Central memory CD8-positive, alpha-beta T cell (primary cell): ENCODE measurements at regions not wholly inside any gene's neighbourhood (a gene's known extent, or its start where the extent isn't known, plus 50 kb on each side); places are given as distances from the start of the nearest gene placed in this dataset.

Experiments used
- ATAC-seq: fragments of 150-1000 bp; cut with Tn5 transposase; replicated peaks from 2 replicates; pipeline ENCODE4 v1.10.0; 2022; ENCODE audit warnings: mild to moderate bottlenecking, moderate FRiP score, moderate number of reproducible peaks; ENCODE audit not compliant: poor library complexity, severe bottlenecking; ENCODE audit errors: extremely low read depth
- DNase-seq, 2 donors: peaks; one replicate each; pipeline ENCODE4 v3.0.0; 2021; ENCODE audit warnings: low spot score in 2 of 2
- H3K27ac Mint-ChIP-seq: one replicate; pipeline ENCODE4 v1.8.0; 2022; ENCODE audit warnings: low read depth, mild to moderate bottlenecking, moderate library complexity, mixed read lengths
- H3K27me3 Mint-ChIP-seq: one replicate; pipeline ENCODE4 v1.8.0; 2022; ENCODE audit warnings: mixed read lengths
- H3K36me3 Mint-ChIP-seq: one replicate; pipeline ENCODE4 v1.8.0; 2022; ENCODE audit warnings: mild to moderate bottlenecking, moderate library complexity, mixed read lengths; ENCODE audit not compliant: insufficient read depth
- H3K4me1 Mint-ChIP-seq: one replicate; pipeline ENCODE4 v1.8.0; 2022; ENCODE audit warnings: mixed read lengths
- H3K4me3 Mint-ChIP-seq: one replicate; pipeline ENCODE4 v1.8.0; 2022; ENCODE audit warnings: mild to moderate bottlenecking, moderate library complexity, mixed read lengths
- H3K9me3 Mint-ChIP-seq: one replicate; pipeline ENCODE4 v1.8.0; 2022; ENCODE audit warnings: mixed read lengths

DNA sequence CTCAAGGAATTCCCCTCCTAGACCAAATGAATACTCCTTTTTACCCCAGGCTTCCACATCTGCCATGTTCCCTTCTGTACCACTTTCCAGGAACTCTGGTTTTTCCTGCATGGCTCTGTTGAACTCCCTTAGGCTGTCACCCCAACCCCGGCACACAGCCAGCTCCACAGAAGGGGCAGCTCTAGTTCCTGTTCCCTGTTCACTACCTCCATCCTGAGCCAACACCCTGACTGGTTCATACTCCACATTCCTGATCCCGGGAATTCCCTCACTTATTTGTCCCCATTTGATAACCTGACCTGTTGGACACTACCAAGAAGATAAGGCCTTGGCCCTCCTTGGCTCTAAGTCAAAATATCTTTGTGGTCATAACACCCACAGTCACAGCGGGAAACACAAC, 280.9 kb upstream of the RAB6C start:
- Mint-ChIP-seq H3K4me3 (no peak overlapping the region), H3K9me3 (no peaks in the 10 kb centered on the region), H3K27ac (no peak overlapping the region), H3K27me3 (no peaks in the 10 kb centered on the region), H3K36me3 (no peaks in the 10 kb centered on the region), H3K4me1 (no peaks in the 10 kb centered on the region)
- no peak for ATAC-seq
- DNase-seq = no peak

DNA sequence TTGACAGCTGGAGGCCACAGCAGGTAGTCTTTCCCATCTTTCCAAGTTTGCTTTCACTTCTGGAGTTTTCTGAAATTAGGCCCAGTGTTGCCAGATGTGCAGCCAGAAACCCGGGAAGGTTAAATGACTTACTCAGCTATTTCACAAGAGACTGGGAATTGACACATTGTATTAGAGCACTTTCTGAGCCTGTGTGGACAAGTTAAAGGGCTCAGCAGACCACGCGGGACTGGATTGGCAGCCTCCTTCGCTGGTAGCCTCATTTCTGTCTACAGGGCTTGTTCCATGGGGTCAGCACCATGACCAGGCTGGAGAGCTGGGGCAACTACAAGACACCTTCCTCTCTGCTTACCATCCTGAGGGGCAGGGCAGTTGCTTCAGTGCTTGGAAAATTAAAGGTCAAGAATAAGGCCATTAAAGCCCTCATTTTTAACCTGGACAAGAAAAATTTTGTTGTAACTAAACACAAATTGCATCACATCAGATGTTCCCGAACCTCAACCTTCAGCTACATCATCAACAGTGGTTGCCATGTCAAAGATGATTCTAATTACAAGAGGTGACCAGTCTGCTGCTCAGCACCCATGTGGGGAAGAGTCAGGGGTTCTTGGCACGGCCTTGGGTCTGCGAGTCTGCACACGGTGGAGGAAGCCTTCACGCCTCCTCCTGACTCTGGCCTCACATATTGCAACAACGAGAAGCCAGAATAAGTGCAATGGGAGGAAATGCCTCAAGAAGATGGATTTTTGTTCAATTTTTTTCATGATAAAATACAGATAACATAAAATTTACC, 279.5 kb upstream of the RAB6C start:
- H3K4me1 Mint-ChIP-seq = no peaks in the 10 kb centered on the region

DNA sequence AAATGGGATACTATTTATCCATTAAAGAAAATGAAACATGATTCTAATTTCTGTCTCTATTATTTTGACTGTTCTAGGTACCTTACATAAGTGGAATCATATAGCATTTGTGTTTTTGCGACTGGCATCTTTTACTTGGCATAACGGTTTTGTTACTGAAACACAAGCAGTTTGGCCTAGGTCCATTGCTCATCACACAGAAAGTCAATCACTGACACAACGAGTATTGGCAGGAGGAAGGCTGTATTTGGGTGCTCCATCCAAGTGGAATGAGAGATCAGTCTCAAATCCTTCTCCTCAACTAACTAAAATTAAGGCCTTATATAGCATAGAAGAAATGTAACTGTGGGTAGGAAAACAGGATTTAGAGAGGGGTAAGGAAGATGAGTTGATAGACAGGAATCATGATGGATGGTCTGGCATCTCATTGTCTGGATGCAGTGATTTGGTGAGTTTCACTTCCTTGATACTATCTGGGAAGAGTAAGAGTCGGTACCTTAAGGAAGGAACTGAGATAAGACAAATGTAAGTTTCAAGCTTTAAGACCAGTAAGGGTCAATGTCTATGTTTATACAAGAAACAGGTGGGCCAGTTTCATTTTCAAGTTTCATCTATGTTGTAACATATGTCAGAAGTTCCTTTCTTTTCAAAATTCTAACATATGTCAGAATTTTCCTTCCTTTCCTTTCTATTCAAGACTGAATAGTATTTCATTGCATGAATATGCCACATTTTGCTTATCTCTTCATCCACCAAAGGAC, 276.9 kb upstream of the RAB6C start:
- no peaks in the 10 kb centered on the region for H3K4me1 Mint-ChIP-seq
- no peak overlapping the region for H3K4me3 Mint-ChIP-seq
- peaks cover 13% of the 10 kb centered on the region for H3K27me3 Mint-ChIP-seq
- no peaks in the 10 kb centered on the region for H3K36me3 Mint-ChIP-seq
- DNase-seq (no peak), ATAC-seq (no peak)
- H3K9me3 Mint-ChIP-seq = no peaks in the 10 kb centered on the region
- no peak overlapping the region for H3K27ac Mint-ChIP-seq

More for the DNA sequence above, 279.5 kb upstream of the RAB6C start:
- peaks cover 10% of the 10 kb centered on the region for H3K27me3 Mint-ChIP-seq
- DNase-seq = no peak
- no peak overlapping the region for H3K4me3 Mint-ChIP-seq
- no peak overlapping the region for H3K27ac Mint-ChIP-seq
- no peak for ATAC-seq
- no peaks in the 10 kb centered on the region for H3K36me3 Mint-ChIP-seq
- H3K9me3 Mint-ChIP-seq = no peaks in the 10 kb centered on the region

DNA sequence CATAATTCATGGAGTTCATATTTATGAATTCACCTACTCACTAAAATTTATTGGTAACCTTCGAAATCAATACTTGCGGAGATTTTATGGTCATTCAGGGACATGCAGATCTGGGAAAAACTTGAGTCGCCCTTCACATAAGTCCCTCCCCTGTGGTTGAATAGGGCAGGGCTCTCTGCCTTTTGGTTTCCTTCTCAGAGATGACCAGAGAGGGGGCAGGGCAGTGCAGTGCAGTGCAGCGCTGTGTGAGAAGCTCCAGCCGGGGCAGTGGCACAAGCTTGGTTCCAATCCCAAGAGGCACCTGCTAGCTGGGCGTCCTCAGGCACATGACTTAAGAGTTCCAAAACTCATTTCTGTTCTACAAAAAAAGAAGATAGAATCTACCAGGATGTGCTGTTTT, 274.4 kb upstream of the RAB6C start:
- DNase-seq = no peak
- H3K4me1 Mint-ChIP-seq = no peaks in the 10 kb centered on the region
- H3K27me3 Mint-ChIP-seq = peaks cover 13% of the 10 kb centered on the region
- H3K9me3 Mint-ChIP-seq = no peaks in the 10 kb centered on the region
- H3K4me3 Mint-ChIP-seq = no peak overlapping the region
- H3K36me3 Mint-ChIP-seq = no peaks in the 10 kb centered on the region
- H3K27ac Mint-ChIP-seq = no peak overlapping the region
- ATAC-seq = no peak

DNA sequence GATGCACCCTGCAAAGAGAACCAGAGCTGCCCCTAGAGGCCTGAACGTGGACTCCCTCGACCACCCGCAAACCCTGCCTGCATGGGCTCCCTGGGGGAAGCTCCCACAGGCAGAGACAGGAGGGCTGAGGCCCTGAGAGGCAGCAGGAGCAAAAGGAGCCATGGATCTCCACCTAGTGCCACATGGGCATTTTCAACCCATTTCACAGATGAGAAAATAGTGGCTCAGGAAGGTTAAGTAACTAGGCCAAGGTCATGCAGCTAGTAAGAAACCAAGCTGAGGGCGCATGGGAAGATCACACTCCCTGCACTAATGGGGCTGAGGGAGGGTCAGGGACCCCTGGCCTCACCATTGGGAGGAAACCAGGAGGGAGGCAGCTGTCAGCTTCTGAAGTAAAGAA, 271.7 kb upstream of the RAB6C start:
- Mint-ChIP-seq H3K36me3 (no peaks in the 10 kb centered on the region), H3K27ac (no peak overlapping the region)

DNA sequence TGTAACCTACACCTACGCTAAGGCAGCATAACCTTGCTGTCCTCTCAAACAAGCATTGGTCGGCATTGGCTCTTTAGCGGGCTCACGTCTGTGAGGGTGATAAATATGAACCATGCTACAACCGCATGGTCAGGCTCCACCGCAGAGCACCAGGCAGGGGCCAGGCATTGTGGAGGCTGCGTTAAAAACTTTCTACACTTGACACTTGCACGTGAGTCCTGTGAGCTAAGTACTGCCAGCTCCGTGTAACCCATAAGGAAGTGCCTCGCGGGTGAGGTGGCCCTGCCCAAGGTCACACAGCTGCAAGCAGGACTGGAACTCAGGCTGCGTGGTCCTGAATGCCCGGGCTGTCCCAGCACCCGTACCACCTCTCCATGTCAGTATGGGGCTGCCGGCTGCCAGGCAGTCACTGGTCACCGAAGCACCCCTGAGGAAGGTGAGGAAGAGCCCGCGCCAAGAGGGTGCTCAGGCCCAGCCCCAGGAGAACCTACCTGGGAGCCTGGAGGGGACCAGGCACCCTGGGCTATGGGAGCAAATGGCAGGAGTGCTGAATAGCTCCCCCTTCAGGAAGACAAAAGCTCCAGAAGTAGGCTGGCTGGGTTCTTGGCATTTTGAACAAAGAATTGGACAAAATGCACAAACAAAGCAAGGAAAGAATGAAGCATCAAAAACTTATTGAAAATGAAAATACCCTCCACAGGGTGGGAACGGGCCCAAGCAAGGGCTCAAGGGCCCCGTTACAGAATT, 271.1 kb upstream of the RAB6C start:
- no peak overlapping the region for H3K4me3 Mint-ChIP-seq
- no peaks in the 10 kb centered on the region for H3K36me3 Mint-ChIP-seq
- no peak for ATAC-seq
- H3K4me1 Mint-ChIP-seq = no peaks in the 10 kb centered on the region
- peaks cover 25% of the 10 kb centered on the region for H3K27me3 Mint-ChIP-seq
- H3K9me3 Mint-ChIP-seq = no peaks in the 10 kb centered on the region
- no peak overlapping the region for H3K27ac Mint-ChIP-seq
- no peak for DNase-seq

More for the DNA sequence above, 271.7 kb upstream of the RAB6C start:
- no peak for ATAC-seq
- no peaks in the 10 kb centered on the region for H3K9me3 Mint-ChIP-seq
- peaks cover 25% of the 10 kb centered on the region for H3K27me3 Mint-ChIP-seq
- H3K4me3 Mint-ChIP-seq = no peak overlapping the region
- no peaks in the 10 kb centered on the region for H3K4me1 Mint-ChIP-seq
- DNase-seq = no peak

DNA sequence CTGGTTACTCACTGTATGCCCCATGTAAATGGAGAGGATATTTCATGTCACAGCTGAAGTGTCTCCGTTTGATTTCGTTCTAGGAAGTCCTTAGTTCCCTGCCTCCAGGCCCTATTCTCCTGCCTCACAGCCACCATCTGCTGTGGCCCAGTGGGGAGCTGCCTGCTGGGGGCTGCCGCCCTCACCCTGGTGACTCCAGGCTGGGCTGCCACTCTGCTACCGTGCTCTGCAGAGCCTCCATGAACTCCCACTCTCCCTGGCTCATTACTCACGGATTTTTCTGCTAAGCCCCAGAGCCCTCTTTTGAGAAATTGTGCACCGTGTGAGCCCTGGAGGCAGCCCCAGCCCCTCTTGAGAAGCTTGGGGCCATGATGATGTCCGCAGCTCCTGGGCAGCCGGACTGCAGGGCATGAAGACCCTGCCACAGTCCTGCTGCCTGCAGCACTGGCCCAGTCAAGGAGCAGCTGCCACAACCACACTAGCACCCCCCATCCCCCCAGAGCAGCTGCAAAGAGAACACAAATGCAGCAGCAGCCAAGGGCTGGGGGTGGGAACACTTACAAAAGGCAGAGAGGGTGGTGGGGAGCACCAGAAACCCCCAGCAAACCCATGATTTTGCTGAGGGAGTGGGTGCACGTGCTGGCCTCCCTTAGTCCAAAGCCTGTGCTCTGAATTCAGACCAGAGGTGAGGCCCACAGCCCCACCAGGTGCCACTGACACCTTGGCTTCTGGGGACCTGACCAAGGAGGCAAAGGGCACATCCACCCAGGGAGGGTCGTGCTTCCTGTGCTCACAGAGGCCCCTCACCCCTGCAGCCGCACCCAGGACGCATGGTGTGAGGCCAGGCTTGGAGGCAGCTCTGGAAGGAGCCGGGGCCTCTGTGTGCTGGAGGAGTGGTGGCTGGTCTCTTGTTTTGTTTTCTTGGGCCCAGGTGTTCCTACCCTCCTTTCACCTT, 270.2 kb upstream of the RAB6C start:
- H3K36me3 Mint-ChIP-seq = peaks cover 2% of the 10 kb centered on the region
- H3K4me3 Mint-ChIP-seq = no peak overlapping the region
- no peak for ATAC-seq
- no peaks in the 10 kb centered on the region for H3K4me1 Mint-ChIP-seq
- H3K27ac Mint-ChIP-seq = no peak overlapping the region
- H3K9me3 Mint-ChIP-seq = no peaks in the 10 kb centered on the region
- no peak for DNase-seq
- peaks cover 22% of the 10 kb centered on the region for H3K27me3 Mint-ChIP-seq

DNA sequence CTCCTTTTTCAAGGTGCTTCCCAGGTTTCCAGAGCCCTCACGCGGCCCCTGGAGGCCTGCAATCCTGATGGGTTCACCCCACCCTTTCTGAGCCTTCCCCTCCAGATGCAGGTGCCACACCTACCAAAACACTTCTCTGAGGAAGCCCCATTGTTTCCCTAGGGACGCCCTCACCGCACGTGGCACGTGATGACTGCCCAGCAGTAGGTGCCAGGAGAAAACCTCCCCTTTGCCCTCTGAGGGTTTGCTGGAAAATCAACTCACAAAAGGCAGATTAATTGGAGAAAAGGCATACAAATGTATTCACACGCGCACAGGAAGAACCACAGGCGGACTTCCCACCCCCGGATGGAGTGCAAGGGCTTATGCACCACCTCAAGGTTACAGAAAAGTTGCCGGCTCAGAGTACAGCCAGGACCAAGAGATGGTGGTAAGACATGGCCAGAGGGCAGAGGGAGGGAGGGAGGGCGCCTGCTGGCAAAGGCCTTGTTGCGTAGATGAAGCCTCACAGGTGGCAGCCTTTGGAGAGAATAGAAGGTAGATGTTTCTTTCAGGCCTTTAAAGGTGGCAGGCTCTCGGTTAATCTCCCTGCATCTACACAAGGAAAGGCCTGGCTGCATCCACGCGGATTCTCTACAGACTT, 269.4 kb upstream of the RAB6C start:
- no peaks in the 10 kb centered on the region for H3K9me3 Mint-ChIP-seq
- H3K4me1 Mint-ChIP-seq = no peaks in the 10 kb centered on the region
- H3K27me3 Mint-ChIP-seq = peaks cover 14% of the 10 kb centered on the region
- H3K27ac Mint-ChIP-seq = no peak overlapping the region
- no peak for DNase-seq
- H3K36me3 Mint-ChIP-seq = peaks cover 2% of the 10 kb centered on the region
- H3K4me3 Mint-ChIP-seq = no peak overlapping the region
- ATAC-seq = no peak

DNA sequence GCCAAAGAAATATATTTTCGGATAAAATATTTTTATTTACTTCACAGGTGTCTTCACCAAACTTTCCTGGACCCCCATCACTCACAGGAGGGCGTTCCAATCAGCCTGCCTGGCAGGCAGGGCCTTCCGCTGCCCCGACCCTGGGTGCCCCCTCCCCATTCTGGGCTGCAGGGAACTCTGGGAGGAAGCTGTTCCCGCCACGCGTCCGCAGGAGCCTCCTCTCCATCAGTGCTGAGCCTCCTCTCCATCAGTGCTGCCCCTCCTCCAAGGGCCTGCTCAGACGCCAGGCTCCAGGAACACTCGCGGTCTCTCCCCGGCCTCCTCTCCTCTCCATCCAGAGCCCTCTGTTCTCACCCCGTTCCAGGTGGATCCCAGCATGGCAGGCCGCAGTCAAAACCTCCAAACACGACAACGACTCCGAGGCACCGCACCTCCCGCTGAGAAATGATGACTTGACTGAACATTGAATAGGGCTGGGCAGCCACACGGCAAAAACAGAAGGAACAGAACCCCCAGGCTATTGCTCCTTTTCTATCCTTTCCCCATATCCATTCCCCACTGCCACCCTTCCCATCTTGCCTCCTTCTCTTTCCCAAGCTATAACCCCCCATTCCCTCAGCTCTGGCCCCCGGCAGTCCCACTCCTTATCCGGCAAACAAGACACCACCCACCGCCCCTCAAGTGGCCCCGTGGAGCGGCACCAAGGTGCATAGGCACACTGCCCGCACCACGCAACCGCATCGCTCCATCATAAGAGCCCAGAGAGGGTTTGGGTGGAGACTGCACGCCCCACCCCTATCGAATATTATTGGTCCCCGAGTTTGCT, 268.6 kb upstream of the RAB6C start:
- no peak overlapping the region for H3K27ac Mint-ChIP-seq
- DNase-seq (no peak), ATAC-seq (no peak)
- H3K27me3 Mint-ChIP-seq = peaks cover 12% of the 10 kb centered on the region
- peaks cover 2% of the 10 kb centered on the region for H3K36me3 Mint-ChIP-seq
- H3K4me1 Mint-ChIP-seq = no peaks in the 10 kb centered on the region
- no peaks in the 10 kb centered on the region for H3K9me3 Mint-ChIP-seq
- no peak overlapping the region for H3K4me3 Mint-ChIP-seq

DNA sequence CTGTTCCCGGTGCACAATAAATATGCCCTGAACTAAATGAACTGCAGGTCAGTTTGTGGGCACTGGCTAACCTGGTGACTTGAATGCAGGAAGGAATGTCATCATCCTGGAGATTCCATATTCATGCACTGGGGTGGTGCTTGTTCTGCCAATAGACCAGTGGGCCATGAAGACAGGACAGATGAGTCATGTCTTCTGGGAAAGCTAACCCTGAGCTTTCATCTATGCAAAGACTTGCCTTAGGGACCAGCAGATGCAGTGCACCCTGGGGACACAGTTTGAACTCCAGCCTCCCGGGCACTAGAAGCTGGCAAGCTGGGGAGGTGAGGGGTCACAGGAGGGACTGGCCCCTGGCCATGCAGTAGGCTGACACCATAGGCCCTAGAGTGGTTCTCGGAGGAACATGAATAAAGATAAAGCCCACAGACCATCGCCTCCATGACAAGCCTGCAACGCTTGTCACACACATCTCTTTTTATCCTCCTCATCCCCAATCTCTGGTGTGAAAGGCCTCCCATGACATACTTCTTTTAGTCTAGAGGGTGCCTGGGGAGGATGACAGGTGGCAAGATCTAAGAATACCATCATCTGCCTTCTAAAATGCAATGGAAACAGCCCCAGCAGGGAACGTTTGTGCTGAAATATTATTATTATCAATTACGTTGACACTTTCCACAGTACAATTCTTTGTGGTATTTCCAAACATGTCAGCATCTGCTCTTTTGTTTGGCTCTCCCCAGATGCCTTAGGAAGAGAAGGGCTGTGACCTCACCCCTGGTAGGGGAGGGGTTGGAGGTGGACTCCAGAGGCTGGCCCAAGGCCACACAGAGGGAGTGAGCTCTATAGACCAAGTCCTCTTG, 267.4 kb upstream of the RAB6C start:
- no peak for DNase-seq
- H3K27ac Mint-ChIP-seq = no peak overlapping the region
- H3K4me3 Mint-ChIP-seq = no peak overlapping the region
- H3K27me3 Mint-ChIP-seq = peaks cover 12% of the 10 kb centered on the region
- H3K9me3 Mint-ChIP-seq = no peaks in the 10 kb centered on the region
- no peaks in the 10 kb centered on the region for H3K4me1 Mint-ChIP-seq
- peaks cover 2% of the 10 kb centered on the region for H3K36me3 Mint-ChIP-seq
- no peak for ATAC-seq
